Endothelial cell of umbilical vein (primary cell): ENCODE measurements at regions not wholly inside any gene's neighbourhood (a gene's known extent, or its start where the extent isn't known, plus 50 kb on each side); places are given as distances from the start of the nearest gene placed in this dataset.
A peak's percentile ranks its signal among the peaks of the same experiment; 100 is the strongest.

ENCODE experiments used
- CTCF ChIP-seq, 2 donors: IDR thresholded peaks; 1 replicate in 1 of 2; 2 replicates in 1 of 2; pipeline ENCODE4 v1.5.1; 2011; ENCODE audit warnings: low read length in 2 of 2, mild to moderate bottlenecking in 2 of 2, moderate library complexity in 2 of 2, control low read depth in 1 of 2, inconsistent platforms in 1 of 2, low read depth in 1 of 2; ENCODE audit not compliant: insufficient read depth in 1 of 2; ENCODE audit errors: extremely low read depth in 1 of 2
- FOS ChIP-seq: IDR thresholded peaks from 2 replicates; pipeline ENCODE4 v1.6.1; 2011; ENCODE audit warnings: mild to moderate bottlenecking, low read length, moderate library complexity, borderline replicate concordance; ENCODE audit not compliant: insufficient read depth
- POLR2A ChIP-seq: IDR thresholded peaks from 2 replicates; pipeline ENCODE4 v1.6.1; 2012; ENCODE audit warnings: low read depth, mild to moderate bottlenecking, control low read depth, low read length
- POLR2AphosphoS5 ChIP-seq: IDR thresholded peaks from 2 replicates; pipeline ENCODE4 v1.6.1; 2012; ENCODE audit warnings: low read depth, mild to moderate bottlenecking, control low read depth, low read length, moderate library complexity; ENCODE audit not compliant: insufficient read depth

GRCh38 chr13:80204642-80205041, 136.3 kb downstream of the SPRY2 start:
- no peak for TF ChIP-seq CTCF (IDR thresholded peaks at IDR 0.05; ENCODE audit: extremely low read depth in 1 of 2, insufficient read depth in 1 of 2, low read depth in 1 of 2, low read length in 2 of 2)
- TF ChIP-seq FOS, result peak; percentile 26
- no peak for TF ChIP-seq POLR2A
- TF ChIP-seq POLR2AphosphoS5, result no peak
